T-helper 2 cell treated with Interferon-gamma antibody and Interleukin-4, amounts not matched to agents 5 μg/mL and 100 μg/mL, for 36 hours (primary cell): ENCODE measurements at regions not wholly inside any gene's neighbourhood (a gene's known extent, or its start where the extent isn't known, plus 50 kb on each side); places are given as distances from the start of the nearest gene placed in this dataset.

Source experiments
- DNase-seq: peaks from one replicate; pipeline ENCODE4 v3.0.0; 2021; ENCODE audit warnings: low spot score
- H3K27ac Mint-ChIP-seq: one replicate; pipeline ENCODE4 v1.8.0; 2021; ENCODE audit warnings: mild to moderate bottlenecking, mixed read lengths
- H3K27me3 Mint-ChIP-seq: one replicate; pipeline ENCODE4 v1.8.0; 2021; ENCODE audit warnings: low read depth, mixed read lengths
- H3K36me3 Mint-ChIP-seq: one replicate; pipeline ENCODE4 v1.8.0; 2021; ENCODE audit warnings: low read depth, mixed read lengths
- H3K4me1 Mint-ChIP-seq: one replicate; pipeline ENCODE4 v1.8.0; 2021; ENCODE audit warnings: low read depth, mixed read lengths
- H3K4me3 Mint-ChIP-seq: one replicate; pipeline ENCODE4 v1.8.0; 2022; ENCODE audit warnings: mild to moderate bottlenecking, moderate library complexity, mixed read lengths
- H3K9me3 Mint-ChIP-seq: one replicate; pipeline ENCODE4 v1.8.0; 2021; ENCODE audit warnings: mixed read lengths

- Mint-ChIP-seq H3K36me3 (no peaks in the 10 kb centered on the region), H3K4me3 (no peak overlapping the region), H3K4me1 (no peaks in the 10 kb centered on the region), H3K27me3 (peaks cover 13% of the 10 kb centered on the region), H3K9me3 (no peaks in the 10 kb centered on the region), H3K27ac (no peak overlapping the region)
- DNase-seq: no peak
These were observed 50.8 kb upstream of the BEND6 start for GRCh38 chr6:56904068-56904467.

DNA sequence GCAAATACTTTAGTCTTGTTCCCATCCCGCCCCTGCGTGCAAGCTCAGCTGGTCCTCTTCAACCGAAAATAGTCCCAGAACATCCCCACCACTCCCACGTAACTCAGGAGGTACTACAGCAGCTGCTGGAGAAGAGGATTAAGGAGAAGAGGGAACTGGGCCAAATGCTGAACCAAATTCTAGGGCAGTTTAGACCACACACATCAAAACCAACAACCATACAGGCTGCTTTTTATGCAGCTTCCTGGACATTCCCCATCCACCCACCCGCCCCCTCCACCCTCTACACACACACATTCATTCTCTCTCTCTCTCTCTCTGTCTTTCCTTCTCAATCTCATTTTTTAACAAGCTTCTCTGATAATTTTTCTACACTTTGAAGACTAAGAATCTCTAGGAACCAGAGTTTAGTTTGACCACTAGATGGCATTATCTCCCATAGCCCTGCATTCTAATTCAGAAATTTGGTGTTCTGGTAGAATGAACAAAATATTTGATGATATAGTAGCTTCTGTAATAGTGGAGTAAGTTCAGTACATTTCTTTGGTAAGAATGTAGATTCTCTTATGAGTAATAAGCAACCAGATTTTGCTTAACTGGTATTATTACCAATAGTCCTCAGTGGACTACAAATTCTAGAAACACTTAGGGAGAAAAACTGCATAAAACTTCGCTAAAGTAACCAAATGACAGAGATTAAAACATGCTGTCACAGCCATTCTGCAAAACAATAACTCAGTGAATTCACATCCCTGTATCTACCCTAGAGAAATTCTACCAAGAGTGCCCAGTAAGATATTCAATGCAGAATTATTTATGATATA is 52.1 kb upstream of the BEND6 start:
- DNase-seq: no peak
- no peaks in the 10 kb centered on the region for H3K36me3 Mint-ChIP-seq
- H3K4me3 Mint-ChIP-seq: no peak overlapping the region
- no peaks in the 10 kb centered on the region for H3K9me3 Mint-ChIP-seq
- peaks cover 15% of the 10 kb centered on the region for H3K27me3 Mint-ChIP-seq
- H3K27ac Mint-ChIP-seq: no peak overlapping the region
- H3K4me1 Mint-ChIP-seq: no peaks in the 10 kb centered on the region

DNA sequence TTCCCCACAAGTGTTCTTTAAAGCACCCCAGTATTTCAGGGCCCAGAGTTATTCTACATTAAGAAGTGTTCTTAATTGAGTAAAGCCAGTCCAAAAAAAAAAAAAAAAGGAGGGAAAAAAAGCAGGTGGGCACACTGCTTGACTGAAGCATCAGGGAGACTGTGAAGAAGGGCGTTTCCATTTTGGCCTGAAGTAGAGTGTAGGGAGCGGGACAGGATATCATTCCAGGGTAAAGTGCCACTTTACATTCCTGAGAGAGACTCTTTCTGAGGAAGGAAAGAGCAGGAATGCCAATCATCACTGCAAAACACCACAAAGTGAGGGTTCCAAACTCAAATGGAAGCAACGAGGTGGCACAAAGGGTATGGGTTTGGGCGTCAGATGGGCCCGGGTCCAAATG is 54.1 kb upstream of the BEND6 start:
- no peak for DNase-seq
- H3K27me3 Mint-ChIP-seq: peaks cover 10% of the 10 kb centered on the region
- H3K36me3 Mint-ChIP-seq: no peaks in the 10 kb centered on the region
- H3K27ac Mint-ChIP-seq: no peak overlapping the region
- H3K9me3 Mint-ChIP-seq: no peaks in the 10 kb centered on the region
- no peak overlapping the region for H3K4me3 Mint-ChIP-seq
- H3K4me1 Mint-ChIP-seq: no peaks in the 10 kb centered on the region

- DNase-seq: no peak
- Mint-ChIP-seq H3K9me3 (no peaks in the 10 kb centered on the region), H3K27me3 (peaks cover 6% of the 10 kb centered on the region), H3K4me1 (no peaks in the 10 kb centered on the region), H3K4me3 (no peak overlapping the region), H3K27ac (no peak overlapping the region), H3K36me3 (no peaks in the 10 kb centered on the region)
These were observed 55.2 kb upstream of the BEND6 start for GRCh38 chr6:56899753-56900152.

GRCh38 chr6:56899311-56899710 is 55.6 kb upstream of the BEND6 start:
- H3K36me3 Mint-ChIP-seq: no peaks in the 10 kb centered on the region
- no peak overlapping the region for H3K4me3 Mint-ChIP-seq
- no peak for DNase-seq
- peaks cover 6% of the 10 kb centered on the region for H3K27me3 Mint-ChIP-seq
- H3K27ac Mint-ChIP-seq: no peak overlapping the region
- H3K4me1 Mint-ChIP-seq: no peaks in the 10 kb centered on the region
- no peaks in the 10 kb centered on the region for H3K9me3 Mint-ChIP-seq

DNA sequence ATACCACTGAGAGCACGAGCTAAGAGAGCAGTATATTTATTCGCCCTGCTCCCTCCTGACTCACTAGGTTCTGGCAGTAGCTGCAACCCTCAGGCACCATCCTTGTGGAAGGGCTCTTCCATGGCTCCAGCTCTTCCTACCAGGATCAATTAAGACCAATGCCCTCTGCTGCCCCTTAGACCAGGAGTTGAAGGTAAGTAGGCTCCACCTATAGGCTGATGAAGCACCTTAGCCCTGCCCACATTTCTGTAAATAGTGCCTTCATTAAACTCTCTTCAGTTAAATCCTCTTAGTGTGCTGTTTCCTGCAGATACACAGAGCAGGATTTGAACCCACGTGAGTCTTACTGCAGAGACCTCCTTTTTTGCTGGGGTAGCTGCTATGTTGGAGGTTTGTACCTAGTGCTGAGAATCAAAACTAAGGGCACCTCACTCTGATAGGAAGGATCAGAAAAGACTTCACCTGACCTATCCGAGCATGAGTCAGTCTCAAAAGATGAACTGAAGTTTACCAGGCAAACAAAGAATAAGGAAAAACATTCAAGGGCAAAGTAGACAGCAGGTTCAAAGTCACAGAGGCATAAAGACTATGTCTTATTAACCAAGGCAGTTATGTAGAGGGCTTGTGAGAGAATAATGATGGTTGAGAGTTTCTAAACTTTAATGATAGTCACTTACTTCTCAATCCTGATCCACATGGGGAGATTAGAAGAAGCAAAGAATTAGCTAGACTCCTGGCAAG is 56.9 kb upstream of the BEND6 start:
- no peak for DNase-seq
- peaks cover 5% of the 10 kb centered on the region for H3K27me3 Mint-ChIP-seq
- H3K4me1 Mint-ChIP-seq: no peaks in the 10 kb centered on the region
- H3K36me3 Mint-ChIP-seq: no peaks in the 10 kb centered on the region
- no peak overlapping the region for H3K4me3 Mint-ChIP-seq
- H3K9me3 Mint-ChIP-seq: no peaks in the 10 kb centered on the region
- H3K27ac Mint-ChIP-seq: no peak overlapping the region

DNA sequence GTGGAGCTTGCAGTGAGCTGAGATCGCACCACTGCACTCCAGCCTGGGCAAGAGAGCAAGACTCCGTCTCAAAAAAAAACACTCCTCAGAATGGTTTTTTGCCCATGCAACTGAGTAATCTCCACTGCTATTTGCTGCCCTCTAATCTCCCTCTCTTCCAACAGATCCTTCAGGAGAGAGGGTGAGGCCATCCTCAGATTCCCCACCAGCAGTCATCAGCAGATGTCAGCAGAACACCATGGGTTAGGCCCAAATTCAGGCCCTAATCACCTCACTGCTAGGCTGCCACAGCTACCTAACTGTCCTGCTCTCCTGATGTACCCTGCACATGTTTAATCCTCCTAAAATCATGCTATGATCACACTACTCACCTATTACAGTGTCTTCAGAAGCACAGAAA is 63.2 kb upstream of the BEND6 start:
- H3K4me3 Mint-ChIP-seq: no peak overlapping the region
- no peaks in the 10 kb centered on the region for H3K9me3 Mint-ChIP-seq
- H3K27ac Mint-ChIP-seq: no peak overlapping the region
- no peak for DNase-seq
- H3K4me1 Mint-ChIP-seq: peaks cover 20% of the 10 kb centered on the region
- H3K36me3 Mint-ChIP-seq: no peaks in the 10 kb centered on the region
- H3K27me3 Mint-ChIP-seq: peaks cover 4% of the 10 kb centered on the region

DNA sequence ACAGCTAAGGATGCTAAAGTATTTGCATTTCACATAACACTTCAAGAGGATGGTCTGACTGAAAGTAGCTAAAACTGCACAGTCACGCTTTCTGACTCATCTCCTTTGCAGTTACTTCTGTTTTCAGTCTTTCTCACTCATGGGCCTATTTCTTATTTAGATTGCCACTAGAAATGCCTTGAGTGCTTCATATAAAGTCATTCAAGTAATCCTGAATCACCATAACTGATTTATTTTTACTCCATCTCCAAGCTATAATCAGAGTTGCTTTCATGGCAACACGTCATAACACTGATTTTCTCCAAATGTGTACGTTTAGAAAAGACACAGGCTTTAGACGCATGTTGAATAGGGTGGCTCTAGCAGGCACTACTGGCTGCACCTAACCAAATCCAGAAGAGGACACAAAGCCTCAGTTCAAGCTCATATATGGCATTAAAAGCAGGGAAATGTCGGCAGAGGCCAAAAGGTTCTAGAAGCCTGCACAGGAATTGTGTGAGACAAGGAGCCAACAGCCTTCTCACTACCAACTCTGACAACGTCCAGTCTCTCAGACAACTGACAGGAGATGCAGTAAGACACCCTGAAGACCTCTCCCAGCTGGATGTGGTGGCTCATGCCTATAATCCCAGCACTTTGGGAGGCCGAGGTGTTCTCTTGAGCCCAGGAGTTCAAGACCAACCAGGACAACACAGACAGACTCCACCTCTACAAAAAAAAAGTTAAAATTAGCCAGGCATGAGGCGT is 64.1 kb upstream of the BEND6 start:
- Mint-ChIP-seq H3K27me3 (peaks cover 8% of the 10 kb centered on the region), H3K36me3 (no peaks in the 10 kb centered on the region), H3K4me1 (peaks cover 20% of the 10 kb centered on the region), H3K4me3 (no peak overlapping the region), H3K27ac (peak overlapping the region; percentile 47), H3K9me3 (no peaks in the 10 kb centered on the region)
- DNase-seq: peak; percentile 19

DNA sequence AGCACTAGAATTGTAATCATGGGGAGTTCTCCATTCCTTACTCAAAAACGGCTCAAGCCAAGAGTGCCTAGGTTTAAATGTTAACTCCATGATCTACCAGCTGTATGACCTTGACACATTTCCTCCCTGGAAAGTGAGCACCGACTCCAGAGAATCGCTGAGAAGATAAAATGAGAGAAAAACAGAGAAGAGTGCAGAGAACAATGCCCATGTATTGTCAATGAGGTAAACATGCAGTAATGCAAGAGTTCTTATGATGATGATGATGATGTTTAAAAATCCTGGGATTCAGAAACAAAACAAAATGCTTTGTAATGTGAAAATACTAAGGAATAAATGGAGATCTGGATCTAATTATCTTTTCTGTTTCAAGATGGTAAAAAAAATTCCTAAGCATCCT is 64.8 kb upstream of the BEND6 start:
- Mint-ChIP-seq H3K36me3 (no peaks in the 10 kb centered on the region), H3K9me3 (no peaks in the 10 kb centered on the region), H3K4me3 (no peak overlapping the region), H3K27me3 (peaks cover 10% of the 10 kb centered on the region), H3K27ac (no peak overlapping the region), H3K4me1 (peaks cover 20% of the 10 kb centered on the region)
- DNase-seq: no peak

DNA sequence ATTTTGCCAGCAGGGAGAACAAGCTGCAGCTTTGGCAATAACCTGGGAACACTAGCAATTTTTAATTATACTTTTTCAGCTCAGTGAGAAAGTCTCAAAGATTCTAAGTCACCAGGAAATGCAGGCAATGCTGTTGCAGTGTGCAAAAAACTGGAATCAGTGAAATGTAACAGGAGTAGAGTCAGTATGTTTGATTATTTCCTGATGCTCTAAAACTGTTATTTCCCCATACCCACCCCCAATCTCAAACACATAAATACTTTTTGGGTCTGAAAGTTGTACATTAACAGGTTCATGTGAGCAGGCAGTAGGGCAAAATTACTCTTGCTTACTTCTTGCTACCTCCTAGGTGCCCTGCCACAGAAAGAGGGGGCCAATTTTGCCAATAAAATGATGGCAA is 65.4 kb upstream of the BEND6 start:
- Mint-ChIP-seq H3K4me3 (no peak overlapping the region), H3K27ac (no peak overlapping the region), H3K36me3 (no peaks in the 10 kb centered on the region), H3K4me1 (peaks cover 20% of the 10 kb centered on the region), H3K27me3 (peaks cover 10% of the 10 kb centered on the region), H3K9me3 (no peaks in the 10 kb centered on the region)
- DNase-seq: no peak

DNA sequence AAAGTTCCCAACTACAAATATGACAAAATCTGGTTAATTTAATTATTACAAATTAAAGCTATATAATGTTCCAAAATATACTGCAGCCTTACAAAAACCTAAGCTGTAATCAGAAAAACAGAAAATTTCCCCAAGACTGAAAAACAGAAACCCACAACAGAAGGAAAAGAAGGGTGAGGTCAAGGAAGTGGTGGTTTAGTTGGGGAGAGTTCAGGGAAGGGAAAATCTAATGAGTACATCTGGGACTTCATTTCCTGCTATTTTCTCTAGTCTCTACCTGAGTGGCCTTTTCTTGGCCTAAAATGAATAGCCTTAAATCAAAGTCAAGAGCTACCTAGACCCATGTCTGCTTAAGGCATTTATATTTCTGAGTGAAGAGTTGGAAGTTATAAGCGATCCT is 66.2 kb upstream of the BEND6 start:
- no peaks in the 10 kb centered on the region for H3K9me3 Mint-ChIP-seq
- no peak for DNase-seq
- peaks cover 13% of the 10 kb centered on the region for H3K27me3 Mint-ChIP-seq
- H3K4me3 Mint-ChIP-seq: no peak overlapping the region
- H3K4me1 Mint-ChIP-seq: peaks cover 20% of the 10 kb centered on the region
- no peak overlapping the region for H3K27ac Mint-ChIP-seq
- H3K36me3 Mint-ChIP-seq: no peaks in the 10 kb centered on the region

GRCh38 chr6:56887086-56887485 is 67.8 kb upstream of the BEND6 start:
- Mint-ChIP-seq H3K9me3 (no peaks in the 10 kb centered on the region), H3K4me1 (peaks cover 20% of the 10 kb centered on the region), H3K36me3 (no peaks in the 10 kb centered on the region), H3K27me3 (peaks cover 16% of the 10 kb centered on the region), H3K27ac (no peak overlapping the region), H3K4me3 (no peak overlapping the region)
- DNase-seq: no peak

DNA sequence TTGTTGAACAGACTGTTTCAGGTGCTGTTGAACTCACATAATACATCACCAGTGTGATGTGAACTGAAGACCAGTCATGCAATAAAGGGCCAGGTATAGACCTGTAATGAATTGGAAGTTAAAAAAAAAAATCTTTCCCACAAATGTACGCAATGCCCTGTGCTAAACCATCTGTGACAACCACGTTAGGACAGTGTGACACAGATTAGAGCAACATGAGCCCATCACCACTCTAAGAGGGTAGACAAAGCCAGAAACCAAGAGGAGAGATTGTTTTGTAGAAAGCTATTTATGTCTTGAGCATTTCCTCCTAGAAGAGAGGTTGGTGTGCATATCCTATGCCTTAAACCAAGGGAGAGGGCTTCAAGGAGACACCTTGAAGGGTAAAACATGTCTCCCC is 77.0 kb upstream of the BEND6 start:
- H3K36me3 Mint-ChIP-seq: no peaks in the 10 kb centered on the region
- H3K4me3 Mint-ChIP-seq: no peak overlapping the region
- DNase-seq: no peak
- no peak overlapping the region for H3K27ac Mint-ChIP-seq
- H3K9me3 Mint-ChIP-seq: no peaks in the 10 kb centered on the region
- H3K4me1 Mint-ChIP-seq: no peaks in the 10 kb centered on the region
- peaks cover 8% of the 10 kb centered on the region for H3K27me3 Mint-ChIP-seq

- no peaks in the 10 kb centered on the region for H3K4me1 Mint-ChIP-seq
- no peak for DNase-seq
- H3K27ac Mint-ChIP-seq: no peak overlapping the region
- no peaks in the 10 kb centered on the region for H3K9me3 Mint-ChIP-seq
- no peak overlapping the region for H3K4me3 Mint-ChIP-seq
- peaks cover 5% of the 10 kb centered on the region for H3K27me3 Mint-ChIP-seq
- no peaks in the 10 kb centered on the region for H3K36me3 Mint-ChIP-seq
These were observed 78.9 kb upstream of the BEND6 start for GRCh38 chr6:56875961-56876360.
